ENCODE measurements at regions not wholly inside any gene's neighbourhood (a gene's known extent, or its start where the extent isn't known, plus 50 kb on each side); places are given as distances from the start of the nearest gene placed in this dataset.
"Not testable (repeated sequence)": the region's sequence is repeated elsewhere in the genome, so short reads cannot be mapped to it uniquely, and the experiment has no call there.

GRCh38 chr1:29626726-29627125 lies 390.4 kb downstream of the PTPRU start:
- ATAC-seq (no peak), DNase-seq (no peak)
- no peaks in the 10 kb centered on the region for H3K36me3 Mint-ChIP-seq (ENCODE audit: insufficient read depth)
- H3K4me3 Mint-ChIP-seq: no peak overlapping the region
- peaks cover 4% of the 10 kb centered on the region for H3K9me3 Mint-ChIP-seq
- no peaks in the 10 kb centered on the region for H3K4me1 Mint-ChIP-seq (ENCODE audit: low read depth)
- peaks cover 14% of the 10 kb centered on the region for H3K27me3 Mint-ChIP-seq (ENCODE audit: low read depth)

- no peak for ATAC-seq
- DNase-seq: no peak
- Mint-ChIP-seq H3K4me3 (no peak overlapping the region), H3K9me3 (peaks cover 4% of the 10 kb centered on the region), H3K27me3 (ENCODE audit: low read depth) (peaks cover 16% of the 10 kb centered on the region), H3K36me3 (ENCODE audit: insufficient read depth) (no peaks in the 10 kb centered on the region), H3K4me1 (ENCODE audit: low read depth) (no peaks in the 10 kb centered on the region)
Observed at GRCh38 chr1:29626066-29626465, 389.7 kb downstream of the PTPRU start.

- Mint-ChIP-seq H3K36me3 (ENCODE audit: insufficient read depth) (no peaks in the 10 kb centered on the region), H3K4me1 (ENCODE audit: low read depth) (no peaks in the 10 kb centered on the region), H3K27me3 (ENCODE audit: low read depth) (peaks cover 20% of the 10 kb centered on the region), H3K4me3 (no peak overlapping the region), H3K9me3 (peaks cover 4% of the 10 kb centered on the region)
- no peak for DNase-seq
- ATAC-seq: no peak
Observed at GRCh38 chr1:29625084-29625420, 388.7 kb downstream of the PTPRU start.

GRCh38 chr1:29624320-29625083 lies 388.2 kb downstream of the PTPRU start:
- Mint-ChIP-seq H3K36me3 (ENCODE audit: insufficient read depth) (no peaks in the 10 kb centered on the region), H3K9me3 (peaks cover 4% of the 10 kb centered on the region), H3K27me3 (ENCODE audit: low read depth) (peaks cover 21% of the 10 kb centered on the region), H3K4me3 (no peak overlapping the region), H3K4me1 (ENCODE audit: low read depth) (no peaks in the 10 kb centered on the region)
- no peak for ATAC-seq
- no peak for DNase-seq

- DNase-seq (no peak), ATAC-seq (no peak)
- H3K36me3 Mint-ChIP-seq (ENCODE audit: insufficient read depth): no peaks in the 10 kb centered on the region
- H3K27me3 Mint-ChIP-seq (ENCODE audit: low read depth): peaks cover 25% of the 10 kb centered on the region
- peaks cover 4% of the 10 kb centered on the region for H3K9me3 Mint-ChIP-seq
- H3K4me1 Mint-ChIP-seq (ENCODE audit: low read depth): no peaks in the 10 kb centered on the region
- no peak overlapping the region for H3K4me3 Mint-ChIP-seq
Observed at GRCh38 chr1:29623501-29623900, 387.2 kb downstream of the PTPRU start.

GRCh38 chr1:29621826-29622435 lies 385.6 kb downstream of the PTPRU start:
- Mint-ChIP-seq H3K36me3 (ENCODE audit: insufficient read depth) (no peaks in the 10 kb centered on the region), H3K9me3 (peaks cover 2% of the 10 kb centered on the region), H3K4me1 (ENCODE audit: low read depth) (no peaks in the 10 kb centered on the region), H3K27me3 (ENCODE audit: low read depth) (peaks cover 25% of the 10 kb centered on the region), H3K4me3 (no peak overlapping the region)
- no peak for ATAC-seq
- DNase-seq: no peak

GRCh38 chr1:29620631-29621030 lies 384.3 kb downstream of the PTPRU start:
- Mint-ChIP-seq H3K36me3 (ENCODE audit: insufficient read depth) (no peaks in the 10 kb centered on the region), H3K9me3 (no peaks in the 10 kb centered on the region), H3K4me3 (no peak overlapping the region), H3K27me3 (ENCODE audit: low read depth) (peaks cover 23% of the 10 kb centered on the region), H3K4me1 (ENCODE audit: low read depth) (no peaks in the 10 kb centered on the region)
- no peak for ATAC-seq
- DNase-seq: no peak

GRCh38 chr1:29607236-29607635 lies 370.9 kb downstream of the PTPRU start:
- H3K9me3 Mint-ChIP-seq: peaks cover 5% of the 10 kb centered on the region
- ATAC-seq: no peak
- no peak for DNase-seq
- no peaks in the 10 kb centered on the region for H3K4me1 Mint-ChIP-seq (ENCODE audit: low read depth)
- no peak overlapping the region for H3K4me3 Mint-ChIP-seq
- H3K36me3 Mint-ChIP-seq (ENCODE audit: insufficient read depth): no peaks in the 10 kb centered on the region
- H3K27me3 Mint-ChIP-seq (ENCODE audit: low read depth): peaks cover 11% of the 10 kb centered on the region

- H3K4me1 Mint-ChIP-seq (ENCODE audit: low read depth); H3K36me3 Mint-ChIP-seq (ENCODE audit: insufficient read depth); ATAC-seq; H3K27me3 Mint-ChIP-seq (ENCODE audit: low read depth); DNase-seq; H3K4me3 Mint-ChIP-seq; H3K9me3 Mint-ChIP-seq: not testable (repeated sequence)
Observed at GRCh38 chr1:29604796-29605195, 368.5 kb downstream of the PTPRU start.

GRCh38 chr1:29603622-29604021 lies 367.3 kb downstream of the PTPRU start:
- Mint-ChIP-seq H3K4me3 (no peak overlapping the region), H3K27me3 (ENCODE audit: low read depth) (peaks cover 12% of the 10 kb centered on the region), H3K9me3 (peaks cover 5% of the 10 kb centered on the region), H3K4me1 (ENCODE audit: low read depth) (no peaks in the 10 kb centered on the region), H3K36me3 (ENCODE audit: insufficient read depth) (no peaks in the 10 kb centered on the region)
- ATAC-seq (no peak), DNase-seq (no peak)

GRCh38 chr1:29602203-29602602 lies 365.9 kb downstream of the PTPRU start:
- Mint-ChIP-seq H3K27me3 (ENCODE audit: low read depth) (peaks cover 10% of the 10 kb centered on the region), H3K9me3 (no peaks in the 10 kb centered on the region)

GRCh38 chr1:29601021-29601420 lies 364.7 kb downstream of the PTPRU start:
- DNase-seq: no peak
- ATAC-seq: no peak
- no peak overlapping the region for H3K4me3 Mint-ChIP-seq
- no peaks in the 10 kb centered on the region for H3K9me3 Mint-ChIP-seq
- peaks cover 14% of the 10 kb centered on the region for H3K27me3 Mint-ChIP-seq (ENCODE audit: low read depth)
- H3K36me3 Mint-ChIP-seq (ENCODE audit: insufficient read depth): no peaks in the 10 kb centered on the region
- no peaks in the 10 kb centered on the region for H3K4me1 Mint-ChIP-seq (ENCODE audit: low read depth)

More at GRCh38 chr1:29602203-29602602, 365.9 kb downstream of the PTPRU start:
- Mint-ChIP-seq H3K4me3 (no peak overlapping the region), H3K36me3 (ENCODE audit: insufficient read depth) (no peaks in the 10 kb centered on the region), H3K4me1 (ENCODE audit: low read depth) (no peaks in the 10 kb centered on the region)
- no peak for ATAC-seq
- DNase-seq: no peak

GRCh38 chr1:29599826-29600225 lies 363.5 kb downstream of the PTPRU start:
- no peaks in the 10 kb centered on the region for H3K4me1 Mint-ChIP-seq (ENCODE audit: low read depth)
- peaks cover 14% of the 10 kb centered on the region for H3K27me3 Mint-ChIP-seq (ENCODE audit: low read depth)
- H3K36me3 Mint-ChIP-seq (ENCODE audit: insufficient read depth): no peaks in the 10 kb centered on the region
- no peaks in the 10 kb centered on the region for H3K9me3 Mint-ChIP-seq
- no peak for ATAC-seq
- H3K4me3 Mint-ChIP-seq: no peak overlapping the region
- DNase-seq: no peak

GRCh38 chr1:29599071-29599470 lies 362.7 kb downstream of the PTPRU start:
- no peaks in the 10 kb centered on the region for H3K36me3 Mint-ChIP-seq (ENCODE audit: insufficient read depth)
- DNase-seq: no peak
- H3K27me3 Mint-ChIP-seq (ENCODE audit: low read depth): peaks cover 14% of the 10 kb centered on the region
- H3K4me1 Mint-ChIP-seq (ENCODE audit: low read depth): no peaks in the 10 kb centered on the region
- no peak overlapping the region for H3K4me3 Mint-ChIP-seq
- ATAC-seq: no peak
- H3K9me3 Mint-ChIP-seq: no peaks in the 10 kb centered on the region

- DNase-seq (no peak), ATAC-seq (no peak)
- H3K9me3 Mint-ChIP-seq: no peaks in the 10 kb centered on the region
- H3K27me3 Mint-ChIP-seq (ENCODE audit: low read depth): peaks cover 14% of the 10 kb centered on the region
- no peaks in the 10 kb centered on the region for H3K4me1 Mint-ChIP-seq (ENCODE audit: low read depth)
- no peaks in the 10 kb centered on the region for H3K36me3 Mint-ChIP-seq (ENCODE audit: insufficient read depth)
- H3K4me3 Mint-ChIP-seq: no peak overlapping the region
Observed at GRCh38 chr1:29597861-29598260, 361.5 kb downstream of the PTPRU start.

Data from activated T-cell treated with anti-CD3 and anti-CD28 coated beads, Interleukin-2, amount 50 U/mL, for 4 hours (primary cell).